LNCAP (cell line): ENCODE measurements at regions not wholly inside any gene's neighbourhood (a gene's known extent, or its start where the extent isn't known, plus 50 kb on each side); places are given as distances from the start of the nearest gene placed in this dataset.

Experiments
- TF ChIP-seq, protein P1 (sequence below): fragments of 450-650 bp; IDR thresholded peaks from 2 replicates; pipeline ENCODE4 v1.5.1; 2017; ENCODE audit warnings: mild to moderate bottlenecking

- TF ChIP-seq, protein P1, sequence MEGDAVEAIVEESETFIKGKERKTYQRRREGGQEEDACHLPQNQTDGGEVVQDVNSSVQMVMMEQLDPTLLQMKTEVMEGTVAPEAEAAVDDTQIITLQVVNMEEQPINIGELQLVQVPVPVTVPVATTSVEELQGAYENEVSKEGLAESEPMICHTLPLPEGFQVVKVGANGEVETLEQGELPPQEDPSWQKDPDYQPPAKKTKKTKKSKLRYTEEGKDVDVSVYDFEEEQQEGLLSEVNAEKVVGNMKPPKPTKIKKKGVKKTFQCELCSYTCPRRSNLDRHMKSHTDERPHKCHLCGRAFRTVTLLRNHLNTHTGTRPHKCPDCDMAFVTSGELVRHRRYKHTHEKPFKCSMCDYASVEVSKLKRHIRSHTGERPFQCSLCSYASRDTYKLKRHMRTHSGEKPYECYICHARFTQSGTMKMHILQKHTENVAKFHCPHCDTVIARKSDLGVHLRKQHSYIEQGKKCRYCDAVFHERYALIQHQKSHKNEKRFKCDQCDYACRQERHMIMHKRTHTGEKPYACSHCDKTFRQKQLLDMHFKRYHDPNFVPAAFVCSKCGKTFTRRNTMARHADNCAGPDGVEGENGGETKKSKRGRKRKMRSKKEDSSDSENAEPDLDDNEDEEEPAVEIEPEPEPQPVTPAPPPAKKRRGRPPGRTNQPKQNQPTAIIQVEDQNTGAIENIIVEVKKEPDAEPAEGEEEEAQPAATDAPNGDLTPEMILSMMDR, result no peak
Observed at GRCh38 chr4:11534623-11535302, 106.1 kb upstream of the HS3ST1 start.

- TF ChIP-seq, protein P1, result no peak
Observed at GRCh38 chr4:11532138-11532537, 103.4 kb upstream of the HS3ST1 start.

DNA sequence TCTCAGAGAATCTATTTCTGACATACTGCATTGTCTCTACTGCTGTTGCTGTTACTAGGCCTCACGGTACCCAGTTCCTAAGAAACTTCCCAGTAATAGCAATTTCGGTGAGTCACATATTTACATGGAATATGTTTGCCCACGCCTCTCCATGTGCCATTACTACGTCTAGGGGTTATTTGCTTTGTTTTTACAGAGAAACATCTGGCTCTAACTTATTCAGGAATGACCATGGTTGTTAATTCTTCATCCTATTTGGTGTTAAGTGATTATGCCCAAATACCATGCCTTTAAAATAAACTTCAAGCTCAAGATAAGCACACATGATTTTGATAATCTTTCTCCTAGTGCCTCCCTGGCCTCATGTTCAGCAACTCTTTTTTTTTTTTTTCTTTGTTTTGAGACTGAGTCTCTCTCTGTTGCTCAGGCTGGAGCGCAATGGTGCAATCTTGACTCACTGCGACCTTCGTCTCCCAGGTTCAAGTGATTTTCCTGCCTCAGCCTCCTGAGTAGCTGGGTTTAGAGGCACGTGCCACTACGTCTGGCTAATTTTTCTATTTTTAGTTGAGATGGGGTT is 101.0 kb upstream of the HS3ST1 start:
- TF ChIP-seq, protein P1, result no peak

DNA sequence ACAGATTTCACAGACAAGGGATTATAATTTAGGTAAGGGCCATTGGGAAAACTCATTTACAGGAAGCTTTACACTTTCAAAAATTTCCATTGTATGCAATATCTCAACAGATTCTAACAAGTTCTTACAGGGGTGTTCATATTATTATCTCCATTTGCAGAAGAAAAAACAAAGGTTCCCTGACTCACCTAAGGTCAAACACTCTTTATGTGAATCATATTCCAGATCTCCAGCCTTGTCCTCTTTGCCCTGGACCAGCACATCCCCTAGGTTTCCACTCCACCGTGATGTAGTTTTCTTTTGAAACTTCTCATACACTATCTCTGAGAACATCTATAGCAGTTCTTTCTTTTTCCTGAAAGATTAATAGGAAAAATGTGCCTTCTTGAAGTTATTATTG is 96.4 kb upstream of the HS3ST1 start:
- TF ChIP-seq, protein P1, result no peak

DNA sequence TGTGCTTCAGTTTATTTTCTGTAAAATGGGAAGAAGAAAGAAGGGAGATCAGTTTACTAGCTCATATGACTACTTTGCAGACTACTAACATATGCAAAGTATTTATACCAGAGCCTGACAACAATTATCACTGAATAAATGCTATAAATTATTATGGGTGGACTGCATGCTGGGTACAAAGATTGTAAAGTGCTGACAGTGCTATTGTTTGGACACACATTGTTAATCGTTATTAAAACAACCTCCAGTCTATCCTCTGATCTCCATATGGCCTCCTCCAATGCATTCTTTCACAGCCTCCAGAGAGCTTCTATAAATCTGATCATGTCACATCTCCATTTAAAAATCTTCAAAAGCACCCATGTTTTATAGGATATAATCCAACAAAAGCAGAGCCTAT is 90.1 kb upstream of the HS3ST1 start:
- TF ChIP-seq, protein P1, result no peak

- TF ChIP-seq, protein P1, result no peak
Observed at GRCh38 chr4:11514779-11515419, 86.2 kb upstream of the HS3ST1 start.

- TF ChIP-seq, protein P1, result no peak
Observed at GRCh38 chr4:11514003-11514402, 85.3 kb upstream of the HS3ST1 start.
